ENCODE measurements at regions not wholly inside any gene's neighbourhood (a gene's known extent, or its start where the extent isn't known, plus 50 kb on each side); places are given as distances from the start of the nearest gene placed in this dataset.

DNA sequence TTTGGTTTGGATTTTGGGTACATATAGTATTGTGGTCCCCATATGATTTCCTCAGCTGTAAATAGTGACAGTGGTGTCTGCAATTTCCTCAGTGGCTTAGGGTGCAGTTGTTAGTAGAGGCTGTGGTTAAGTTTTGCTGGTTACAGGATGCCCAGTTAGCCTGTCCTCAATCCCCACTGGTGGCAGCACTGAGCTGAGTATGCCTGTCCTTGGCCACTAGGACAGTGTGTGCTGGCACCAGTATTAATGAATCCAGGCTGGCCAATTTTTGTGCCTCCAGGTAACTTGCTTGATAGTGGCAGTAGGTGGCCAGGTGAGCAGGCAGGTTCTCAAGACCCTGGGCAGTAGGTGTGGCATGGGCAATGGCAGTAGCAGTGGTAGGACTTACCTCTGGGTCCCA, 973.1 kb downstream of the TMEM182 start:
- ATAC-seq (no peak), DNase-seq (no peak)
- intact Hi-C loops (cut with micrococcal nuclease) = no loop called here

DNA sequence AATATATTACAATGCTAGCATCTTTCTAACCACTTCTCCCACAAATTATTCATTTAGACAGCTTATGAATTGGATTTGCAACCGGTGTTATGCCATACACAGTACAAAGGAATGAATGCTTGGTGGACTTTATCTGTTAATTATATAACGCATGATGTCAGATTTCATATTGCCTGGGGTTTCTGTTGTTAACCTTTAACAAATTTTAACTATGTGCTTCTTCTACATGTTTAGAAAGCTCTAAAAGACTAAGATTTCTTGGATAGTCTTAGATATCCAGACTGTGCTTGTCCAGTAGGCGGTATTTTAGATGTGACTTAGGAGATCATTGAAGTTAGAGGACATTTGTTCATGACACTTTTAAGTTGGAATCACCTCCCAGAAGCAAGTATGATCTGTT, 976.3 kb downstream of the TMEM182 start:
- DNase-seq = no peak
- no peak for ATAC-seq

DNA sequence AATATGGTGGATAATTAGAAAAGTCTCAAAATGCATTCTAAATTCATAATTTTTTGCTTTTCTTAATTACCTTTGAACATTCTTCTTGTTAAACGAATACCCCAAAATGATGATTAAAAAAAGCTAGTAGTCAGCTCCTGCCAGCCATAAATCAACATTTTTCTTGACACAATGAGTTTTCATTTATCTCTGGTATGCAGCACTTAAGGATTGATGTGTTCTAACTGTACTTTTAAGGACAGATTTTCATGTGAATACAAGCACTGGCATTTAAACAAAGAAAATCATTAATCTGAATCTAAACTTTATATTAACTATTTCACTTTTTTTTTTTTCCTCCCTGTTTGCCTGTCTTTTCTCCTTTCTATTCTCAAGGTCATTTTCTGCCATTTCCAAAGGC, 976.8 kb downstream of the TMEM182 start:
- DNase-seq = no peak
- ATAC-seq = no peak
- intact Hi-C loops (cut with micrococcal nuclease) = no loop called here

More for the DNA sequence above, 976.3 kb downstream of the TMEM182 start:
- intact Hi-C loops (cut with micrococcal nuclease) = no loop called here

DNA sequence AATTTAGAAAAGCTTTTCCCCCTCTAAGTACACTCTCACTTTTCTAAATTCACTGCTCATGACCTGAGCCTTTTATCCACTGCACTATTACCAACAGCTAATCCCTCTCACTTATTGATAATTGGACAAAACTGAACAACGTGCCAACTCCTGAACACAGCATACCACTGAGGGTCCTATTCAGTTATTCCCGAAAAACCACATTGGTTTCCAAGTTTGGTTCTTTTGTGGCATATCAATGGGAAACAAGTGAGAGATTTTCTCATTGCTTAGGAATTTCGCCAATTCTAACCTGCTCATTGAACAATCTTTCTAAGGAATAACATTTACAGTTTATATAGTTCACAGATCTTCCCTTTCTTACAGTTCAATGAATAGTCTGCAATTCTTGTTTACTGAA, 977.4 kb downstream of the TMEM182 start:
- ATAC-seq (no peak), DNase-seq (no peak)
- intact Hi-C loops (cut with micrococcal nuclease) = no loop called here

DNA sequence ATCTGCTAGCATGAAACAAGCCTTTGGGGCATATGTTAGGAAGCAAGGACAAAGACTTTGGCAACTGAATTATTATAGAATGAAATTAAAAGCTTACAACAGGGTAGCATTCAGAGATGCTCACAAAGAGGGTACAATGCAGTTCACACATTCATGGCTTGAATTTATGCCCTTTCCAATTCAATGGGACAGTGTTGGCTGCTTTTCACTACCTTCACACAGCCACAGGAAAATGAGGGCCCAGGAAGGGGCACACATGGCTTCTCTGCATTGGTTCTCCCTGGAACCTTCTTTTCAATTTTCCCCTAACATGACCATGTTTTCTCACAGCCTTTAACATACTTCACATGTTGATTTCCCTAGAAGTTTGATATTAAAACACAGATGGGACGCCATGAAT, 978.1 kb downstream of the TMEM182 start:
- intact Hi-C loops (cut with micrococcal nuclease) = loop anchor here (10.0 kb wide), 1 partner anchor 655 kb away; no protein-coding TSS in a partner anchor
- DNase-seq = no peak
- no peak for ATAC-seq

DNA sequence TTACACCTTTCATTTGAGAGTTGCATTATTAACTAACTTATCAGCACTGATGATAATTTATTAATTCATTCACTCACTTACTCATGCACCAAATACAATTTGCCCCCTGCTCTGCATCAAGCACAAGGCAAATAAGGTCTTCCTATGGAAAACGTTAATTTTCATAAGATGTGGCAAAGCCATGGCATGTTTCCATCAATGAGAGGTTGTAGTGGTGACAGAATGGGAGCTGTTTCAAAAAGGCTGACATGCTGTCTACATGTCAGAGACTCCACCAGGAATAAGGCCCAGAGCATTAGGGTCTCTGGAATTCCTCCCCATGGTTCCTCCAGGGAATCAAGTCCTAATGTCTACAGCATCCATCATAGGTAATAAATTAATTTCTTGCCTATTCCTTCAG, 978.8 kb downstream of the TMEM182 start:
- no peak for ATAC-seq
- DNase-seq = no peak
- intact Hi-C loops (cut with micrococcal nuclease) = loop anchor here (10.0 kb wide), 1 partner anchor 654 kb away; no protein-coding TSS in a partner anchor

DNA sequence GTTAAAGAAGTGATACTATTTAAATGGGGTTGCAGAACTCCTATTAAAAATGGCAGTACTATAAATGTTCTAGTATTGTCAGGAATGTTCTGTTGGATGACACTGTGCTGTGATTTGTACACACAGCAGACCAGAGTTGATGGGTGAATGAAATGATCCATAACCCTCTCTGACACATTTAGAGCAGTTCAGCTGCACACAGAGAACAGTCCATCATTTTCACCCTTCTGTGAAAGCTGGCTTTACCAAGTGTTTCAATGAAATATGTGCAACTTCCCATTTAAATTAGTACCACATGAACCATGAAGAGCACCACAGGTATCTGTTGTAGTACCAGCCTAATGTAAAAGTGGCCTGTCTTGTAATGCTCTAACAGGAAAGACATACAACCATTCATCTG, 981.4 kb downstream of the TMEM182 start:
- intact Hi-C loops (cut with micrococcal nuclease) = loop anchor here (10.0 kb wide), 1 partner anchor 652 kb away; no protein-coding TSS in a partner anchor
- ATAC-seq (no peak), DNase-seq (no peak)

DNA sequence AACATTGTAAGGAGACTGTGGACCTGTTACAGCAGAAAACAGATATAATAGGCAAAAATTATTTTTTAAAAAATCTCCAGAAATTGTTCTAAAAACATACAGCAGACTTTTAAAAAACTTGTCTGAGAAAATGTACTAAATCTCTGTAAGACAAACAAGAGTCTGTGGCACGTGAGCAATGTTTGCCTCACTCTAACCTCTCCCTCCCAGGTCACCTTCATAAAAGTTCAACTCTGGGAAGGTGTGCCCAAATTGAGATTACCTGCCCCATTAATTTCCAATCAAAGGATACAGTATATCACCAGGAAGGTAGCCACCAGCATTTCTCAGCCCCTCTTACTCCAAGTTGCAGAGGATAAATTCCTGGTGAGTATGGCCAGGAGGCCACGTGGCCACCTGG, 992.7 kb downstream of the TMEM182 start:
- ATAC-seq (no peak), DNase-seq (no peak)
- intact Hi-C loops (cut with micrococcal nuclease) = no loop called here

DNA sequence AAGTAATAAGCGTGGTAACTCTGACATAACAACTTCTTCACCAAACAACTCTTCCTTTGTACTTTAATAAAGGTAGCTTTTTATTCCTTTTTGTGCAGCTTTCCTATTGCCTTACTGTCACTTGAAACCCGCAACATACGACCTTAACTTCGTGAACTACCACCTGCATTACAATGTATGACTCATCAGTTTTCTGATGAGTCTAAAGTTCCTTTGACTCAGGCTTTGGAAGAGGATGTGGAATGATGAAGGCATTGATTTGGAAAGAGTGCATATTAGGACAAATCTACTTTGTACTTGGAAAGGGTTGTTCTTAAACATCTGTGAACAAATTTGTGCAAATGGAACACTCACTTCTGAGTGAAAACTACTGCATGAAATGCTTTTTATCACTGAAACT, 1012.1 kb downstream of the TMEM182 start:
- intact Hi-C loops (cut with micrococcal nuclease) = no loop called here
- DNase-seq (no peak), ATAC-seq (no peak)

DNA sequence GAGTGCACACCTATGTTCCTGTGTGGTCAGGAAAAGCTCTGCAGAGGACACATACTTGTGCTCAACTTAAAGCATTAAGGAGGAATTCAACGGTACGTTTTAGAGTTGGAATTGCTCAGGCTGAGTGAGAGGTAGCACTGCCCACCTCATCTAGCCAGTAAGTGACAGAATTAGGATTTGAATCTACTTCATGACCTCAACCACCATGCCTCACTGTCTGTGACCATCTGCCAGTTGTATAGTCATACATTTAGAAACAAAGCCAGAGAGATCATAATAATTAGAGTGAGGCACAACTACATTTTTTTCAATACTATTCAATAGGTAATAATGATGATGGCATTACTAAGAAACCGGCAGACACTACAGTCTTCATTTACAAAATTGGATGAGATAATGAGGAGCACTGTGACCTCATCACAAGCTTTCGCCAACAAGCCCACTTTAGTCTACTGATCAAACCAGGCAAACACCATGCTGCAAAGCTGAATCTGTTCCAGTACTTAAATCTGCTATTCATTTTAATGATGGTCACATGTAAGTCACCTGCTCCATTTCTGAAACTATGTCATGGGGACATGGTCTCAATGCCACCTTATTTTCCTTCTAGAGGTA, 1018.4 kb downstream of the TMEM182 start:
- intact Hi-C loops (cut with micrococcal nuclease) = no loop called here
- no peak for DNase-seq
- ATAC-seq = no peak

DNA sequence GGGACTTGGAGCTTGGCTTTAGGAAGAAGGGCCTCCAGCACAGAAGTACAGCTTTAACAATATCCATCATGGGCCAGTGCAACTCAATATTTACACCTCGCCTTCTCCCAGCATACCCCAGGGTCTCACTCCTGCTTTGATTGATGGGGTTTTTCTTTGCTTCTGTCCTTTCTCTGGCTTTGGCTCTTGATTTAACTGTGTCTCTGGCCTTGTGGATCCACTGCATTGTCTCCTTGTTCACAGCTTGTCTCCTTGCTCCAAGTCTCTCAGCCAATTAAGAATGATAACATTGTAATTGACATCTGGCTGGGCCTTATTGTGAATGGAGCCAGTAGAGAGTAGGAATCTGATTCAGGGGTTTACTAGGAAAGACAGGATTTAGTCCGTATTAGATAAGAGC, 1019.5 kb downstream of the TMEM182 start:
- no peak for ATAC-seq
- DNase-seq = no peak
- intact Hi-C loops (cut with micrococcal nuclease) = no loop called here

DNA sequence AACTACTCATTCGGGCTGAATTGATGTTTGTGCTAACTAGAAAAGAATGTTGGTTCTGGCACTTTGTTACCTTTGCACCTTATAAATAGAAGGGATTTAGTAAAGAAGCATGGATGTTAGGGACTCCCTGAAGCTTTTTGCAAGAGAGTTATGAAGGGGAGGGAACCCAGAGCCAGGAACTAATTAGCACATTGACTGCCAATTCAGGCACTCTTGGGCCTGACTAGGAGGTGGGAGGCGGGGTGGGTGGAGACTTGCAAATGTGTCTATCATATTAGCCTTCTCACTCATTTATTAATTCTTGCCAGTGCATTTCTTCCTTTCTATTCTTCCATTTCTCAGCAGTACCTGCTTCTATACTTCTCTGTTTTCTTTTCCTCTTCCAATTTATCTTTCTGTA, 1022.4 kb downstream of the TMEM182 start:
- ATAC-seq = no peak
- intact Hi-C loops (cut with micrococcal nuclease) = no loop called here
- no peak for DNase-seq

DNA sequence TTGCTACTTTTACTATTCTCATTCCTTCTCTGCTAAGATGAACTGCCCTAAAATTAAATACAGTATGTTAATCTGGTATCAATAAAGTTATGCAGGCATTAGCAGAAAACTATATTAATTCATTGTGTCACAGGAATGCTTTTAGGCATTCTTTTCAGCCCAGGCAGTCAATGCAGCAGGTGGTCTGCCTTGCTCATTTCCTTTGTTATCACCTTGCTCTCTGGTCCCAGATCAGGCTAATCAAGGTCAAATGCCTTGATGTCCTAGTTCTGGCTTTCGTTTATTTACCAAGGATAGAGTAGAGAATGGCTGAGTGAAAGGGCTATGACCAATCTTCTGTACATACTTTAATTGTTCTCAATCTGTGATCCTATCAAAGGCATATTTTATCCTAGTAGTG, 1023.6 kb downstream of the TMEM182 start:
- ATAC-seq (no peak), DNase-seq (no peak)
- intact Hi-C loops (cut with micrococcal nuclease) = no loop called here

DNA sequence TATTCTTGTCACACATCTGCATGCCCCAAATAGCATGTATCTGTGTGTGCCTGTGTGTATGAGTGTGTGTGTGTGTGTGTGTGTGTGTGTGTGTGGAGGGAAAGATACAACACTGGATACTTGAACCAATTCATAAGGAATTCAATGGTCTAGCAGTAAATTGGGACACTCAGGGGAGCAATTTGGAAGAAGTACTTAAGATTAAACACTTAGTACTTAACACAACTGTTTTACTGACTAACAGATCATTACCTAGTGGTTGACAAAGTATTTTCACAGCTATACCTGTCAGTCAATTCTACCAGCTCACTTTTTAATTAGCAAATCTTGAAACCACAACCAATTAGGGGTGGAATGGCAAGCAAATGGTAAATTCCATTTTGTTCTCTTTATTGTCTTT, 1024.1 kb downstream of the TMEM182 start:
- ATAC-seq = no peak
- intact Hi-C loops (cut with micrococcal nuclease) = no loop called here

DNA sequence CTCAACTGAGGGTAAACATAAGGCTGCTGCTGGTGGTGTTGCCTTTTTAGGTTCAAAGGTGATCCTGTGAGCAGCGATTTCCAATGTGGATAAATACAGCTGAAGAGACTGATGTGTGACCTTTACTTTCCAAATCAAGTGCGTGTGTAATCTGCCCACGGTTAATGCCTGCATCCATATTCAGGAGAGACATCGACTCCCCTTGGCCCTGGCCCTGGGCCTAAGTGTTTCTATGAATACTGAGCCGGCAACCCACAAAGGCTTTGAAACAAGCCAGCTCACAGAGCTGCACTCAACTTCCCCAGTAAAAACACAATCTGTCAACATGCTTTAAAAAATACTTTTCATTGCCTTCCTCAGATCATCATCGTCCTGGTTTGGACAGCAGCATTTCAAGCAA, 1026.6 kb downstream of the TMEM182 start:
- ATAC-seq (no peak), DNase-seq (no peak)
- intact Hi-C loops (cut with micrococcal nuclease) = no loop called here

More for the DNA sequence above, 1024.1 kb downstream of the TMEM182 start:
- no peak for DNase-seq

DNA sequence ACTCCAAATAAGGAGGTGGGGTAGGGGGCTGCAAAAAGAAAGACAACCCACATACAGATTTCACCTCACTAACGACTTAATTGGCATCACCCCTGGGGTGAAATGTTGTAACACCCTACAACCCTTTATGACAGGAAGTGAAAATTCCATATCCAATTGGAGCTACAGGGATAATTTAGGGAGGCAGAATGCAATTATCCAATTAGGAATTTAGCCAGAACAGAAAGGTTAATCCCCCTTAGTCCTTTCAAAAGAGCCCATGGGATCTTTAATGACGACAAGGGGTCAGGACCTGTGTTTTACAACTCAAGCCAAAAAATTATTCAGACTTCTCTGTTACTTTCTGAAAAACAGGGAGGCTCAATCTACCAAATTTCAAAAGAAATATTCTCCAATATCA, 1027.1 kb downstream of the TMEM182 start:
- DNase-seq (no peak), ATAC-seq (no peak)
- intact Hi-C loops (cut with micrococcal nuclease) = no loop called here

DNA sequence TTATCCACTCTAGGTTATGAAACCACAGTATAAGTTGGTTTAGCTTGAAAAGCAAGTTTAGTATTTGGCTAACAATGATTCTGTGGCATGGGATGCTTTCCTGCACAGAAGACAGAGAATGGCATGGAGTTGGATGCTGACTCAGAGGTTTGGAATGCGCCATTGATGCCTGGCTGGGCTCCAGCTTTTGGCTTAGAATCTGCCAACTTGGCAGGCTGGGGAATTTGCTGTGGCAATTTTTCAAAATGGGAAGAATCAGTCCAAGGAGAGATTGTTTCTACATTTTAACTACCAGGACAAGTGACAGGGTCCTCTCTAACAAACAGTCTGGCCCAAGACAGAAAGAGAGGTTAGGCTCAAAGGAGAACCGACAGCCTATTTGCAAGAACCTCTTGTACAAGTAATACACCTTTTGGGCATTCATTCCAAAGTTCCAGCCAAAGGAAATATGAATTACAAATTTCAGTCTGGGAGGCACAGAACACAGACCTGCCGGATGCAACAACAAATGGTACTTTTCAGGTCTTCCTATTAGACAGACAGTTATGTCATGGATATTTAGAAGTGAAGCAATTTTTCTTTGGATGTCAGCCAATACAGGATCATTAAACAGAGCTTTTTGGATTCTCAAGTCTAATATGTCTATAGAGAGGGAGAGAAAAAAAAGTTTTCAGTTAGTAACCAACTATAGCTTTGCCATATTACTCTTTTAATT, 1027.7 kb downstream of the TMEM182 start:
- intact Hi-C loops (cut with micrococcal nuclease) = no loop called here
- no peak for DNase-seq

DNA sequence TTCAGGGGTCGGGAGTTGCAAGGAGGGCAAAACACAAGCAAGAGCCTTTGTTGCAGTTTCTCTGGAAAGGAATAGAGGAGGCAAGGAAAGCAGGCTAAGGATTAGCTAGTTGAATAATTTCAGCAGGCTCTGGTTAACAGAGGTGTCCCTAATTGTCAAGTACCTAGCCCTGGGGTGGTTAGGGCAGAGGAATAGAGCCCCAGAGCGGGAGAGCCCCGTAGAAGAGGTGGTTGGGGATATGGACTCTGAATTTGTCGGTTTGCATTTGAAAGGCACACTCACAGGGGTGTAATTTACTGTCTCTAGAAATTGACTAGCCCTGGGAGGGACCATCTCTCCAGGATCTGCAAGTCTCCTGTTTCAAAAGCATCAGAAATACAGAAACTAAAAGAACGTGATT, 1030.2 kb downstream of the TMEM182 start:
- no peak for ATAC-seq
- DNase-seq = no peak
- intact Hi-C loops (cut with micrococcal nuclease) = no loop called here

More for the DNA sequence above, 1027.7 kb downstream of the TMEM182 start:
- no peak for ATAC-seq

DNA sequence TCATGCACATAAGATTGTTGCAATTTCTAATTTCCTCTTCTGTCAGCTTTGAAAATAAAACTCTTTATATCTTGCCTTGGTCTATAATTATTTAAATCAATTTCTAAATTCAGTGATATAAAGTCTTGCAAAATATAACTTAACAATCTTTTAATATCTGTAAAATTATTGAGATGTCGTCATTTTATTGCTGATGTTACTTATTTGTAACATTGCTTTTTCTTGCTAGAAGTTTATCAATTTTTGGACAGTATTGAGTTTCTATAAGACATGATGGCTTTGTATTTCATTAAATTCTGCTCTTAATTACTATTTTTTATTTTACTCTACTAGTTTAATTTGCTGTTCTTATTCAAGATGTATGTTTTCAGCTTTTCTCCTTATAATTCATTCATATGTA, 1036.5 kb downstream of the TMEM182 start:
- ATAC-seq (no peak), DNase-seq (no peak)
- intact Hi-C loops (cut with micrococcal nuclease) = no loop called here

DNA sequence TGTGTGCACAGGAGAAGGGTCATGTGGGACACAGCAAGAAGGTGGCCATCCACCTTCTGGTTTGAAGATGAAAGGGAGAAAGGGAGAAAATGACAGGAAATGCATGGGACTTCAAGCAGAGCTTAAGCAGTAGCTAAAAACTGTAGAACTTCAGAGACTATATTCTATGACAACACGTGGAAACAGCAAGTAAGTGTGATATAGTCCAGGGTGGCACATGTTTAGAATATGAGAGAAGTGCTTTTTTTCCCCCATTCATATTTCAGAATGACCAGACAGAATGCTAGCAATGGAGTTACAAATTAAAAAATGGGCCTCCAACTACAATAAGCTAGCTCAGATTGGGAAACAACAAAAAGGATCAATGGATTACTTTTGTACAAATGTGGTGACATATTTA, 1042.2 kb downstream of the TMEM182 start:
- DNase-seq (no peak), ATAC-seq (no peak)
- intact Hi-C loops (cut with micrococcal nuclease) = no loop called here

DNA sequence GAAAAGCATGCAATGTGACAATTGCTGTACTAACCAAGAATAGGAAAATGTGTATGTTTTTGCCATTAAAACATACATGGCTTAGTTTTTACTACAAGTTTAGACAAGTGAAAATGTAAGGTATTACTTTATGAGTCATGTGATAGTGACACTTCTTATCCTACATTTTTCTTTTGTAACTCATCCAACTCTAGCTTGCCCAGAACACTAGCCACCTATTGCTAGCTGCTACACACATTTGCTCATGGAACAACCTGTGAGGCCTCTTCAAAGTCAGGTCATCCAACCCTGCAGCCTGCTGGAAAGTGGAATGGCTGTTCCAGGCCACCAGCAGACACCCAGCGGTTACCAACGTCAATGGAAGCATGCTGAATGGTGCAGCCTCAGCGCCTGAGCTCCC, 1043.9 kb downstream of the TMEM182 start:
- DNase-seq (no peak), ATAC-seq (no peak)
- intact Hi-C loops (cut with micrococcal nuclease) = no loop called here

Measured in left ventricle myocardium superior (tissue), 1 donor.